Fibroblast of skin of left quadriceps (primary cell): ENCODE measurements at regions not wholly inside any gene's neighbourhood (a gene's known extent, or its start where the extent isn't known, plus 50 kb on each side); places are given as distances from the start of the nearest gene placed in this dataset.
"Not testable (repeated sequence)": the region's sequence is repeated elsewhere in the genome, so short reads cannot be mapped to it uniquely, and the experiment has no call there.

Experiments used
- DNase-seq, 2 experiments: peaks; one replicate each; pipeline ENCODE4 v3.0.0-alpha.2; 2013; ENCODE audit warnings: low read depth in 2 of 2

DNA sequence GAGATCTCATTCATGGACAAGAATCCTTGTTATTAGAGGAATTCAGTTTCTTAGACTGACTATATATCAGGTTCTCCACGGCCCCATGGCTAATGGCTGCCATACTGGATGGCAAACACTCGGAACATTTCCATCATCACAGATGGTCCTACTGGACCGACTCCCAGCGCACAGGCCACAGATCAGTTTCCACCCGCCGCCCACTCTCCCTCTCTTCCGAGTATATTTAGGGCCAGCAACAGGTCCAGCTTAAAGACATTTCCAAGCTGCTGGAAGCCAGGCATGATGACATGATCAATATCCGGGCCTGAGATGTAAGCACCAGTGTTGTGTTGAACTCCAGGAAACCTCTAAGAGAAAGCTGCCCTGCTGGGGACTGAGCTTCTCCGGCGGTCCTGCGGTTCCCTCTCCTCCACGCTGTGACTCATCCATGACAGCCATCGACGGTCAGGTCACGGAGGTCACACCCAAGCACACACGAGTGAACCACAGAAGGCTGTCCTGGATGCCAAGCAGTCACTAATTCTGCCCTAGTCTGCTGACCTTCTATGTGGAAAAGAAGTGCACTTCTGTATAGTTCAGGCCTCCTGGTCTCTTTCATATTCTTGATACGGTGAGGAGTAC lies 64.4 kb upstream of the LPCAT1 start:
- DNase-seq = not testable (repeated sequence)

DNA sequence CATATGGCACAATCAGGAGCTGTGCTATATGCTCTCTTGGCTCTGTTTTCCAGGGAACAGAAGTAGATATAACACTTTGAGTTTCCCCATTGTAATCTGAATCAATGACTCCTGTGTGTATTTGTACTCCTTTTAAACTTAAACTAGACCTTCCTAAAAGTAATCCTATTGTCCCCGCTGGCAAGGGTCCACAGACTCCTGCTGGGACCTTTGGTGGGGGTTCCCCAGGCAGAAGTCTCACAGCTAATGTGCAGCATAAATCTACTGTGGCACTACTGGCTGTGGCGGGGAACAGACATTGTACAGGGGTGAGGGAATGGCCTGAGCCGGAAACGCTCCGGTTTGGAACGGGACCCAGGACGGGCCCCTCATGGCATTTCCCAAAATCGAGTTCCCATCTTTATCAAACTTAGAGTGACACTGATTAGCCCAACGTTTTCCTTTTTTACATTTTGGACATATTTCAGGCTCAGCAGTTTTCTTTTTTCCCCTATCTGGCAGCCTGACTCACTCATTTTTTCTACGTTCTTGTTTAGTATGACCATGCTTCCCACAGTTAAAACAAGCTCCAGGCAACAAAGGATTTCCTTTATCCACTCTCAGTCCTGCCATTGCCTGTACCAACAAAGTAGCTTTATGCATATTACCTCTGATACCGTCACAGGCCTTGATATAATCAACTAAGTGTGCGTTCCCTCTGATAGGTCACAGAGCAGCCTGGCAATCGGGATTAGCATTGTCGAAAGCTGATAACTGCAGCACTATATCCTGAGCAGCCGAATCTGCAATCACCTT lies 59.5 kb upstream of the LPCAT1 start:
- not testable (repeated sequence) for DNase-seq

DNA sequence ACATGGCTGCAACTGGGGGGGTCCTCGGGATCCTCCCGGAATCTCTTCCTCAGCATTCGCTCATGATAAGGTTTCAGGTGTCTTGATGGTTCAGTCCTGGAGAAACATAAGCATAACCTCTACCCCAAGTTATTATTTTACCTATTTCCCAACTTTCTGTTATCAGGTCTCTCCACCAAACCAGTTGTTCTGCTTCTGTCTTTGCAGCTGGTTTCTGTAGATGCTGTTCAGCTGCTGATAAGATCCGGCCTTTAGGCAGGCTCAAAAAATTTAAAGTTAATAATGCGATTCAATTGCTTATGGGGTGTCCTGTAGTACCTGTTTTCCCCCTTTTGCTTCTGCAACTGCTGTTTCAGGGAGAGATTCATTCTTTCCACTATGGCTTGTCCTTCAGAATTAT lies 55.6 kb upstream of the LPCAT1 start:
- not testable (repeated sequence) for DNase-seq

DNA sequence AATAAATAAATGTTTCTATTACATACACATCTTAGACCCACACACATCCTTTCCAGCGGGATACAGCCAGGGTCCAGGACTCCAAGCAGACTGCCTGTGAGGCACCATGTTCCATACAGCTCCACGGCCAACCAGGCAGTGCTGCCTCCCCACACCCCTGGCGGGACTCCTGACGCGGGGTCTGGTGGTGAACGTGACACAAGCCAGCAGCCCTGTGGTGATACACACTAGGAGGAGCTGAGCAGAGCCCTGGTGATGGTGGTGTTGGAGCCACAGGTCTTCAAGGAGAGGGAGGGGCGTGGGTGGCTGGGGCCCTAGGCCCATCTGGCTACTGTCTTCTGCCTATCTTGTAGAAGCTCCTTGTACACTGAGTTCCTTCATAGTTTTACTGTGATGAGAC lies 53.1 kb upstream of the LPCAT1 start:
- not testable (repeated sequence) for DNase-seq

DNA sequence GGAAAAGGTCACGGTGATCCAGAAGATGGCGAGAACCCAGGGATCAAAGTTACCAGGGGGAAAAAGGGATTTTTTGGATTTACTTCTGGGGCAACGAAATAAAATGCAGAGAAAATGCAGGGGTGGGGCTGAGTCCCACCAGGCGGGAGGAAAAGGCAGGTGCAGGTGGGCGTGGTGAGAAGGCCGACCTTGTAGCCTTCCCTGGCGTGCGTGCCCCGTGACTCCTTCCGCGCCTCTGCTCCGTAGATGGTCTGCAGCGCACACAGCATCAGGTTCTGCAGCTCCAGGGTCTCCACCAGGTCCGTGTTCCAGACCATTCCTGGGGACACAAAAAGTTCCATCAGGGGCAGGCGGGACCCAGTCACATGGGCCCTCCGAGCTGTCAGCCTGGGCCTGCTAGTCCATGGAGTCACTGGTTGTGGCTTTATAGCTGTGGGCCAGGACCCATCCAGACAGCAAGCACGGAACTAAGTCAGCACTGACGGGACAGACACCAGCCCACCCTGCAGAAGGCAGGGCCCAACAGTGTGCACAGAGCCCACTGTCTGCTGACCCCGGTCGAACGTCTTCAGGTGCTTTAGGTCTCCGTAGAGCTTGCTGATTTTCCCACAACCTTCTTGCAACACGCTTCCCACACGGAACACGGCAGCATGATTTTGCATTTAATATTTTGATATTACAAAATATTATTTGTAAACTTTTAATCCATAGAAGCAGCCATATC lies 52.4 kb upstream of the LPCAT1 start:
- not testable (repeated sequence) for DNase-seq

DNA sequence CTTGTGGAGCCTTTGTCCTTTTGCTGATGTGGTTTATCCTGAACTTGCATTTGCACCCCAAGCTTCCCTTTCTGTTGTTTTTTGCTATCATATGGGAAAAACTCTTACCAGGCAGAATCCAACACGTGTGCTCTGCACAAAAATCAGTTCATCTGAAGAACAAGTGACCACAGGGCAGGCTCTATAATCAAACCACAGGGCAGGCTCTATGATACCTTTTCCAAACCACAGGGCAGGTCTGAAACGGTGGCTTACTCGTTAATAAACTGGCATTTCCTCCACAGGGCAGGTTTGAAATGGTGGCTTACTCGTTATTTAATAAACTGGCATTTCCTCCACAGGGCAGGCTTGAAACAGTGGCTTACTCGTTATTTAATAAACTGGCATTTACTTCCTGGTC lies 51.7 kb upstream of the LPCAT1 start:
- not testable (repeated sequence) for DNase-seq

DNA sequence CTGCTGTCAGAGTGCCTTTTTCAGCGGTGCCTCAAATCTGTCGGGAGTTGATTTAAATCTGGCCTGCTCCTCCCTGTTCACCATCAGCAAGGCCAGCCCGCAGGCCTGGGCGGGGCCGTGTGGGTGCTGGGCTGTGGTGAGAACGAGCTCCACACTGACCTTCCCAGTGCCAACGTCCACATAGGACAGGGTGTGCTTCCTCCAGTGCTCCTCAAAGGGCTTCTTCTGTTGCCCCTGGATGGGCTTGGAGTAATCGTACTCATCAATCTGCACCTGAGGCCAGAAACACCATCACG lies 50.2 kb upstream of the LPCAT1 start:
- DNase-seq = not testable (repeated sequence)

DNA sequence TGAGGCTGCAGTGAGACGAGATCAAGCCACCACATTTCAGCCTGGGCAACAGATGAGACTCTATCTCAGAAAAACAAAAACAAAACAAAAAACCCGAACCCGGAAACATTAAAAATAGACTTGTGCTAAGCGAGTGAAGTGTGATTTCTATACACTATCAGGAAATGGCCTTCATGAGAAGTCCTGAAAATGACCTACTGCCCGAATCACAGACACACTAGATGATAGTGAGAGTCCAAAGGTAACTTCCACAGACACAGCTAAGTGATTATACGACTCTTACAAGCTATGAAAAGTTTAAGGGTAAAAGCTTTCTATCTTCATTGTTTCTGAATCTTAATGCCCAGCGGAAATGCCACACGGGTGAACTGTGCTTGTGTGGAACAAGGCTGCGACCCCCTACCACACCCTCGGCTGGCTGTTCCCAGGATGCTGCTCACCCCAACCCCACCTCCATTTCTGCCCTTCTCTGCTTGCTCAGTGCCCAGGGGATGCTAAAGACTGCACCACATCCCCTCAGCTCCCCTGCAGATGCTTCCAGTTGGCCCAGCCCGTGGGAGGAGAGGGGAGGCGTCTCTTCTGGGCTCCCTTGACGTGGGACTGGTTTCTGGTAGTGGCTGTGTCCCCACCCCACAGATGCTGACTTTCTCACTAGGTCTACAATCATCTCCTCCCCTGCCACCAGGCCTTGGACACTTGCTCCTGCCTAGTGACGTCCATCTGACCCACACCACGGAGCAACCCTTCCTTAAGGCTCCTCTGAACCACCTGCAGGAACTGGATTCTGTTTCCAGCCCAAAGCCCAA lies 49.7 kb upstream of the LPCAT1 start:
- DNase-seq = not testable (repeated sequence)
